ENCODE measurements at regions not wholly inside any gene's neighbourhood (a gene's known extent, or its start where the extent isn't known, plus 50 kb on each side); places are given as distances from the start of the nearest gene placed in this dataset.

DNA sequence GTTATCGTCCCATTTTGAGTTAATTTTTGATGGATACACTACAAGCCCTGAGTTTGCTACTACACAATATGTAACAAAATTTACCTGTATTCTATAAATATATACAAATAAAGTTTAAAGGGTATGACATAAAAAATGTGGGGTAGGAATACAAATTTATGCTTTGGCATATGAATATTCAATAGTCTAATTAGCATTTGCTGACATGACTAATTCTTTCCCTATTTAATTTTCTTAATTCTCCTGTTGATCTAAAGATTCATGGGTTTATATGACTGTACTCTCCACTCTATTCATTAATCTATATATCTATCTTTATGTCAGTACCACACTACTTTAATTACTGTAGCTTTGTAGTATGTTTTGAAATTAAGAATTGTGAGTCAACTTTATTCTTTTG, 1840.7 kb upstream of the FLRT2 start:
- Histone ChIP-seq H3K9me3 (no peaks in the 10 kb centered on the region), H3K4me1 (no peaks in the 10 kb centered on the region), H3K36me3 (no peaks in the 10 kb centered on the region), H3K27ac (no peak overlapping the region), H3K27me3 (no peaks in the 10 kb centered on the region), H3K4me3 (no peak overlapping the region)
- DNase-seq (no peak), ATAC-seq (no peak)
- TF ChIP-seq CTCF (IDR thresholded peaks at IDR 0.05) = no peak
- intact Hi-C loops (cut with DNase I) = no loop called here

- H3K27me3 ChIP-seq = no peaks in the 10 kb centered on the region
- H3K4me1 ChIP-seq = no peaks in the 10 kb centered on the region
- no peak overlapping the region for H3K4me3 ChIP-seq
- ATAC-seq (no peak), DNase-seq (no peak)
- TF ChIP-seq CTCF (IDR thresholded peaks at IDR 0.05) = no peak
- H3K27ac ChIP-seq = no peak overlapping the region
- intact Hi-C loops (cut with DNase I) = no loop called here
- no peaks in the 10 kb centered on the region for H3K36me3 ChIP-seq
- no peaks in the 10 kb centered on the region for H3K9me3 ChIP-seq
These were observed 1832.8 kb upstream of the FLRT2 start for GRCh38 chr14:83697099-83697498.

DNA sequence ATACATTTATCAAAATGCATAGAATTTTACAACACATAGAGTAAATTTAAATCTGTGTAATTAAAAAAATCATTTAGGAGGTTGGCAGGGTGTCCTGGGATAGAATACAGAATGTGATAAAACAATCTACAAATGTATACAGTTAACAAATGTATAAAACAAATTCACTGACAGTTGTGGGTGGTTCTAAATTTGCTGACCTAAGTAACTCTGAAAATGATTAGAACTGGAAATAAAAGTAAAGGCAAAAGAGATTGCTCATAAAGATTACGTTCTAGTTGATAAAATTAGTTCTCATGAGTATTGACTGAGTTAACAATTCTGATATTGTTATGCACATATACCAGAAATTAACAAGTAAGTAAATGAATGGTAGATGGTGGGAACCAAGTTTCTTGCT, 1827.3 kb upstream of the FLRT2 start:
- no peak for ATAC-seq
- no peak for TF ChIP-seq CTCF (IDR thresholded peaks at IDR 0.05)

GRCh38 chr14:83706231-83706954, 1823.6 kb upstream of the FLRT2 start:
- DNase-seq = no peak
- ATAC-seq = no peak
- H3K4me1 ChIP-seq = no peaks in the 10 kb centered on the region
- no peaks in the 10 kb centered on the region for H3K9me3 ChIP-seq
- H3K4me3 ChIP-seq = no peak overlapping the region
- intact Hi-C loops (cut with DNase I) = no loop called here
- no peak for TF ChIP-seq CTCF (IDR thresholded peaks at IDR 0.05)
- no peaks in the 10 kb centered on the region for H3K27me3 ChIP-seq
- H3K36me3 ChIP-seq = no peaks in the 10 kb centered on the region
- H3K27ac ChIP-seq = no peak overlapping the region

More for the DNA sequence above, 1827.3 kb upstream of the FLRT2 start:
- no peaks in the 10 kb centered on the region for H3K27me3 ChIP-seq
- no peak overlapping the region for H3K27ac ChIP-seq
- H3K36me3 ChIP-seq = no peaks in the 10 kb centered on the region
- H3K9me3 ChIP-seq = no peaks in the 10 kb centered on the region
- H3K4me3 ChIP-seq = no peak overlapping the region
- no peak for DNase-seq
- H3K4me1 ChIP-seq = no peaks in the 10 kb centered on the region
- intact Hi-C loops (cut with DNase I) = no loop called here

DNA sequence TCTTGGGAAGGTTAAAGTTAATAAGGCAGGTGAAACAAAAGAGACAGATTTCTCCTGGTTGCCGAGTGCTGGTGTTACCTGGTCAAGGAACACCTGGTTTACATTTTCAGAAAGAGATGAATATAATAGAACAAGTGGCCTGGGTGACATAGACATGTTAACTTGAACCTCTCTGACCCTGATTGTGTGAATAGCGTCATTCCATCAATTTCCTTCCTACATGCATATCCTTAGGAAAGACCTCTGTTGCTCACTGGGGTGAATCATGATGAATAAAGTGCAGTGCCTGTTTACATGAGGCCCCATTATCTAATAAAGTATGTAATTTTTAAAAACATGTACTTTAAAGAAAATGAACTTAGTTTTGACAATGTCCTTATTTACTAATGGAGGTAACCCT, 1822.9 kb upstream of the FLRT2 start:
- Histone ChIP-seq H3K27me3 (no peaks in the 10 kb centered on the region), H3K36me3 (no peaks in the 10 kb centered on the region), H3K4me1 (no peaks in the 10 kb centered on the region), H3K9me3 (no peaks in the 10 kb centered on the region), H3K27ac (no peak overlapping the region), H3K4me3 (no peak overlapping the region)
- DNase-seq (no peak), ATAC-seq (no peak)
- intact Hi-C loops (cut with DNase I) = no loop called here
- no peak for TF ChIP-seq CTCF (IDR thresholded peaks at IDR 0.05)

DNA sequence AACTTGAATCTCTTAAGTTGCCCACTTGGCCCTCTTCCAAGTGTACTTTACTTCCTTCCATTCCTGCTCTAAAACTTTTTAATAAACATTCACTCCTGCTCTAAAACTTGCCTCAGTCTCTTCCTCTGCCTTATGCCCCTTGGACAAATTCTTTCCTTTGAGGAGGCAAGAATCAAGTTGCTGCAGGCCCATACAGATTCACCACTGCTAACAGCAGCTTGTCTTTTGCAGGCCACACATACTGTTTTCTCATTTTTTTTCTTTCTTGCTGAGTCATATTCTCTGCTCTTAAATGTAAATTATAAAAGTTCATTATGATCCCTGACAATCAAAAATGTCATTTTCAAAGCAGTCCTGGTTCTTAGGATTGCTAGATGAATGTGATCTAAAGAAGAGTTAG, 1820.8 kb upstream of the FLRT2 start:
- no peaks in the 10 kb centered on the region for H3K36me3 ChIP-seq
- no peak for TF ChIP-seq CTCF (IDR thresholded peaks at IDR 0.05)
- H3K4me1 ChIP-seq = no peaks in the 10 kb centered on the region
- DNase-seq (no peak), ATAC-seq (no peak)
- no peak overlapping the region for H3K27ac ChIP-seq
- no peaks in the 10 kb centered on the region for H3K27me3 ChIP-seq
- no peak overlapping the region for H3K4me3 ChIP-seq
- H3K9me3 ChIP-seq = no peaks in the 10 kb centered on the region
- intact Hi-C loops (cut with DNase I) = no loop called here
